ENCODE measurements at regions not wholly inside any gene's neighbourhood (a gene's known extent, or its start where the extent isn't known, plus 50 kb on each side); places are given as distances from the start of the nearest gene placed in this dataset.

- no peak for TF ChIP-seq POLR2AphosphoS5 (IDR thresholded peaks at IDR 0.05)
- TF ChIP-seq CTCF (IDR thresholded peaks at IDR 0.05), result no peak
These were observed 210.3 kb downstream of the URB2 start for GRCh38 chr1:229836324-229836723.

Measured in stomach (tissue), 4 donors.